CD4-positive, alpha-beta memory T cell (primary cell): ENCODE measurements at regions not wholly inside any gene's neighbourhood (a gene's known extent, or its start where the extent isn't known, plus 50 kb on each side); places are given as distances from the start of the nearest gene placed in this dataset.

ENCODE experiments used
- CTCF ChIA-PET: fragments of 350-600 bp; sonication (Branson Sonifier 250); formaldehyde crosslinking; loops from one replicate; lab custom pipeline; 2021; ENCODE audit warnings: inconsistent platforms; ENCODE audit not compliant: partially characterized antibody; lab: Charles Lee
- POLR2A ChIA-PET: fragments of 350-600 bp; sonication (Branson Sonifier 250); formaldehyde crosslinking; loops from one replicate; lab custom pipeline; 2021; ENCODE audit not compliant: partially characterized antibody; lab: Charles Lee
- DNase-seq, 5 donors: peaks; one replicate each; pipeline versions ENCODE4 v3.0.0 to v3.0.0-alpha.2; 2020 to 2022; ENCODE audit warnings: mixed read lengths in 1 of 5
- H3K27ac ChIP-seq: one replicate; pipeline ENCODE4 v1.7.0; 2013; ENCODE audit warnings: low read depth, low read length
- H3K27me3 ChIP-seq: 2 replicates; pipeline ENCODE4 v1.7.0; 2013; ENCODE audit warnings: mild to moderate bottlenecking, low read length, moderate library complexity; ENCODE audit not compliant: insufficient read depth
- H3K36me3 ChIP-seq: 2 replicates; pipeline ENCODE4 v1.7.0; 2013; ENCODE audit warnings: mild to moderate bottlenecking, low read length, moderate library complexity; ENCODE audit not compliant: insufficient read depth
- H3K4me1 ChIP-seq: 2 replicates; pipeline ENCODE4 v1.7.0; 2013; ENCODE audit warnings: mild to moderate bottlenecking, low read length, moderate library complexity; ENCODE audit not compliant: insufficient read depth
- H3K4me3 ChIP-seq, 2 donors: one replicate each; pipeline ENCODE4 v1.7.0; 2013; ENCODE audit warnings: low read length in 2 of 2, mild to moderate bottlenecking in 1 of 2
- H3K9me3 ChIP-seq, 2 donors: one replicate each; pipeline ENCODE4 v1.7.0; 2013; ENCODE audit warnings: low read length in 2 of 2, control low read depth in 1 of 2; ENCODE audit not compliant: control insufficient read depth in 1 of 2
- H3K27ac Mint-ChIP-seq, 7 donors: one replicate each; pipeline ENCODE4 v1.8.0; 2020 to 2021; ENCODE audit warnings: mixed read lengths in 7 of 7, mild to moderate bottlenecking in 6 of 7, inconsistent platforms in 3 of 7, moderate library complexity in 3 of 7
- H3K27me3 Mint-ChIP-seq, 2 donors: one replicate each; pipeline ENCODE4 v1.8.0; 2020 to 2021; ENCODE audit warnings: mixed read lengths in 2 of 2
- H3K36me3 Mint-ChIP-seq, 2 donors: one replicate each; pipeline ENCODE4 v1.8.0; 2020 to 2021; ENCODE audit warnings: mixed read lengths in 2 of 2, inconsistent platforms in 1 of 2, mild to moderate bottlenecking in 1 of 2
- H3K4me1 Mint-ChIP-seq, 4 donors: one replicate each; pipeline ENCODE4 v1.8.0; 2020 to 2021; ENCODE audit warnings: mixed read lengths in 4 of 4, mild to moderate bottlenecking in 1 of 4
- H3K4me3 Mint-ChIP-seq, 8 donors: one replicate each; pipeline ENCODE4 v1.8.0; 2020 to 2021; ENCODE audit warnings: mixed read lengths in 8 of 8, mild to moderate bottlenecking in 7 of 8, moderate library complexity in 6 of 8, inconsistent platforms in 3 of 8
- H3K9me3 Mint-ChIP-seq, 8 donors: one replicate each; pipeline ENCODE4 v1.8.0; 2020 to 2021; ENCODE audit warnings: mixed read lengths in 8 of 8, mild to moderate bottlenecking in 5 of 8, inconsistent platforms in 3 of 8, moderate library complexity in 1 of 8
- intact Hi-C: fragments of 100-400 bp; cut with micrococcal nuclease; formaldehyde crosslinking; loops from one replicate; pipeline ENCODE4 v1.15.1; 2023

- H3K27me3 ChIP-seq, result no peaks in the 10 kb centered on the region
- ChIA-PET CTCF (no interaction called here), POLR2A (interaction anchor here (1.2 to 1.3 kb wide), 2 partner anchors 9 to 30 kb away, joined by 4 to 5 read pairs; no protein-coding TSS in a partner anchor)
- no peaks in the 10 kb centered on the region for H3K9me3 Mint-ChIP-seq
- peak overlapping the region; percentile 15 for H3K27ac ChIP-seq
- H3K4me1 Mint-ChIP-seq, result peaks cover 26 to 45% (median 34%) of the 10 kb centered on the region in 4 donors
- DNase-seq, result peak; percentile 65 to 83 (median 70)
- H3K4me3 ChIP-seq, result peak overlapping the region in 1 of 2 donors; percentile 17
- no peaks in the 10 kb centered on the region for H3K36me3 Mint-ChIP-seq
- H3K27ac Mint-ChIP-seq, result peak overlapping the region; percentile 68 to 90 (median 76)
- peaks cover 27% of the 10 kb centered on the region for H3K4me1 ChIP-seq
- no peaks in the 10 kb centered on the region for H3K9me3 ChIP-seq
- H3K27me3 Mint-ChIP-seq, result no peaks in the 10 kb centered on the region
- H3K36me3 ChIP-seq, result no peaks in the 10 kb centered on the region
- intact Hi-C loops, result loop anchor here (10.0 kb wide), 1 partner anchor 122 kb away; no protein-coding TSS in a partner anchor
- H3K4me3 Mint-ChIP-seq, result peak overlapping the region; percentile 21 to 82 (median 76)
Measured at GRCh38 chr10:43816351-43817321, 168.0 kb upstream of the ZNF32 start.

- no peak overlapping the region for H3K27ac ChIP-seq
Measured at GRCh38 chr10:43815181-43815885, 166.7 kb upstream of the ZNF32 start.

GRCh38 chr10:43814663-43815062, 166.0 kb upstream of the ZNF32 start:
- DNase-seq, result no peak
- no peaks in the 10 kb centered on the region for H3K36me3 ChIP-seq
- ChIA-PET CTCF (no interaction called here), POLR2A (no interaction called here)
- no peak overlapping the region for H3K4me3 ChIP-seq
- no peaks in the 10 kb centered on the region for H3K36me3 Mint-ChIP-seq
- H3K27ac ChIP-seq, result no peak overlapping the region
- no peaks in the 10 kb centered on the region for H3K27me3 ChIP-seq
- H3K9me3 Mint-ChIP-seq, result no peaks in the 10 kb centered on the region
- intact Hi-C loops, result loop anchor here (10.0 kb wide), 1 partner anchor 120 kb away; no protein-coding TSS in a partner anchor
- peak overlapping the region in 1 of 7 donors; percentile 16 for H3K27ac Mint-ChIP-seq
- no peaks in the 10 kb centered on the region for H3K27me3 Mint-ChIP-seq
- peaks cover 27% of the 10 kb centered on the region for H3K4me1 ChIP-seq
- no peaks in the 10 kb centered on the region for H3K9me3 ChIP-seq
- H3K4me3 Mint-ChIP-seq, result no peak overlapping the region
- peaks cover 28 to 60% (median 42%) of the 10 kb centered on the region in 4 donors for H3K4me1 Mint-ChIP-seq

More at GRCh38 chr10:43815181-43815885, 166.7 kb upstream of the ZNF32 start:
- CTCF ChIA-PET, result no interaction called here
- H3K36me3 ChIP-seq, result no peaks in the 10 kb centered on the region
- Mint-ChIP-seq H3K36me3 (no peaks in the 10 kb centered on the region), H3K9me3 (no peaks in the 10 kb centered on the region), H3K27ac (peak overlapping the region in 6 of 7 donors; percentile 31 to 90 (median 72)), H3K4me1 (peaks cover 28 to 57% (median 40%) of the 10 kb centered on the region in 4 donors), H3K27me3 (no peaks in the 10 kb centered on the region), H3K4me3 (peak overlapping the region in 6 of 8 donors; percentile 71 to 82 (median 78))
- no peak overlapping the region for H3K4me3 ChIP-seq
- peaks cover 27% of the 10 kb centered on the region for H3K4me1 ChIP-seq
- no peaks in the 10 kb centered on the region for H3K27me3 ChIP-seq
- intact Hi-C loops, result loop anchor here (10.0 kb wide), 1 partner anchor 121 kb away; no protein-coding TSS in a partner anchor
- DNase-seq, result no peak
- POLR2A ChIA-PET, result no interaction called here
- no peaks in the 10 kb centered on the region for H3K9me3 ChIP-seq

GRCh38 chr10:43811871-43812270, 163.2 kb upstream of the ZNF32 start:
- no peak overlapping the region for H3K4me3 Mint-ChIP-seq
- Histone ChIP-seq H3K27me3 (no peaks in the 10 kb centered on the region), H3K4me1 (peaks cover 40% of the 10 kb centered on the region), H3K27ac (no peak overlapping the region), H3K9me3 (no peaks in the 10 kb centered on the region), H3K4me3 (no peak overlapping the region), H3K36me3 (no peaks in the 10 kb centered on the region)
- CTCF ChIA-PET, result no interaction called here
- peaks cover 37 to 63% (median 48%) of the 10 kb centered on the region in 4 donors for H3K4me1 Mint-ChIP-seq
- H3K36me3 Mint-ChIP-seq, result no peaks in the 10 kb centered on the region
- POLR2A ChIA-PET, result no interaction called here
- H3K27ac Mint-ChIP-seq, result no peak overlapping the region
- DNase-seq, result no peak
- intact Hi-C loops, result loop anchor here (10.0 kb wide), 1 partner anchor 117 kb away; no protein-coding TSS in a partner anchor
- H3K9me3 Mint-ChIP-seq, result no peaks in the 10 kb centered on the region
- no peaks in the 10 kb centered on the region for H3K27me3 Mint-ChIP-seq

- Mint-ChIP-seq H3K4me1 (peaks cover 19 to 47% (median 32%) of the 10 kb centered on the region in 4 donors), H3K36me3 (no peaks in the 10 kb centered on the region), H3K9me3 (no peaks in the 10 kb centered on the region), H3K27ac (no peak overlapping the region), H3K4me3 (peak overlapping the region in 1 of 8 donors; percentile 31), H3K27me3 (no peaks in the 10 kb centered on the region)
- Histone ChIP-seq H3K27ac (no peak overlapping the region), H3K36me3 (no peaks in the 10 kb centered on the region), H3K4me1 (peaks cover 20% of the 10 kb centered on the region), H3K9me3 (no peaks in the 10 kb centered on the region), H3K27me3 (no peaks in the 10 kb centered on the region), H3K4me3 (no peak overlapping the region)
- CTCF ChIA-PET, result interaction anchor here (1.1 kb wide), 1 partner anchor 9 kb away, joined by 3 read pairs; no protein-coding TSS in a partner anchor
- no peak for DNase-seq
- intact Hi-C loops, result no loop called here
- POLR2A ChIA-PET, result interaction anchor here (0.8 kb wide), 1 partner anchor 1609 kb away, joined by 3 read pairs; no protein-coding TSS in a partner anchor
Measured at GRCh38 chr10:43809211-43809930, 160.7 kb upstream of the ZNF32 start.

- H3K9me3 Mint-ChIP-seq, result no peaks in the 10 kb centered on the region
- H3K4me1 ChIP-seq, result peaks cover 20% of the 10 kb centered on the region
- H3K27me3 ChIP-seq, result no peaks in the 10 kb centered on the region
- ChIA-PET POLR2A (interaction anchor here (1.6 kb wide), 1 partner anchor 9 kb away, joined by 4 read pairs; no protein-coding TSS in a partner anchor), CTCF (interaction anchor here (1.1 to 1.5 kb wide), 2 partner anchors 10 to 38 kb away, joined by 3 read pairs; no protein-coding TSS in a partner anchor)
- H3K4me1 Mint-ChIP-seq, result peaks cover 19 to 47% (median 32%) of the 10 kb centered on the region in 4 donors
- H3K27me3 Mint-ChIP-seq, result no peaks in the 10 kb centered on the region
- H3K27ac ChIP-seq, result no peak overlapping the region
- no peaks in the 10 kb centered on the region for H3K9me3 ChIP-seq
- no peaks in the 10 kb centered on the region for H3K36me3 Mint-ChIP-seq
- intact Hi-C loops, result no loop called here
- peak overlapping the region in 6 of 7 donors; percentile 16 to 74 (median 60) for H3K27ac Mint-ChIP-seq
- H3K4me3 Mint-ChIP-seq, result peak overlapping the region in 4 of 8 donors; percentile 15 to 41 (median 30)
- no peaks in the 10 kb centered on the region for H3K36me3 ChIP-seq
- DNase-seq, result peak in 1 of 5 donors; percentile 5
- no peak overlapping the region for H3K4me3 ChIP-seq
Measured at GRCh38 chr10:43808136-43808535, 159.5 kb upstream of the ZNF32 start.
